ENCODE measurements at regions not wholly inside any gene's neighbourhood (a gene's known extent, or its start where the extent isn't known, plus 50 kb on each side); places are given as distances from the start of the nearest gene placed in this dataset.

- no peak overlapping the region for H3K4me3 ChIP-seq (ENCODE audit: low read depth, low read length)
- no peak for TF ChIP-seq CTCF (IDR thresholded peaks at IDR 0.05; ENCODE audit: borderline replicate concordance, insufficient read depth, low read depth, low read length)
Measured at GRCh38 chr16:60452646-60453045, 1583.6 kb downstream of the CDH8 start.

- no peak for TF ChIP-seq CTCF (IDR thresholded peaks at IDR 0.05; ENCODE audit: borderline replicate concordance, insufficient read depth, low read depth, low read length)
- H3K4me3 ChIP-seq (ENCODE audit: low read depth, low read length), result no peak overlapping the region
Measured at GRCh38 chr16:60438894-60439293, 1597.3 kb downstream of the CDH8 start.

GRCh38 chr16:60432472-60432871 lies 1603.8 kb downstream of the CDH8 start:
- H3K4me3 ChIP-seq (ENCODE audit: low read depth, low read length), result no peak overlapping the region
- no peak for TF ChIP-seq CTCF (IDR thresholded peaks at IDR 0.05; ENCODE audit: borderline replicate concordance, insufficient read depth, low read depth, low read length)

GRCh38 chr16:60419859-60420258 lies 1616.4 kb downstream of the CDH8 start:
- no peak for TF ChIP-seq CTCF (IDR thresholded peaks at IDR 0.05; ENCODE audit: borderline replicate concordance, insufficient read depth, low read depth, low read length)
- no peak overlapping the region for H3K4me3 ChIP-seq (ENCODE audit: low read depth, low read length)

GRCh38 chr16:60414613-60415012 lies 1621.6 kb downstream of the CDH8 start:
- TF ChIP-seq CTCF (IDR thresholded peaks at IDR 0.05; ENCODE audit: borderline replicate concordance, insufficient read depth, low read depth, low read length), result no peak

GRCh38 chr16:60413969-60414368 lies 1622.3 kb downstream of the CDH8 start:
- TF ChIP-seq CTCF (IDR thresholded peaks at IDR 0.05; ENCODE audit: borderline replicate concordance, insufficient read depth, low read depth, low read length), result no peak
- H3K4me3 ChIP-seq (ENCODE audit: low read depth, low read length), result no peak overlapping the region

More at GRCh38 chr16:60414613-60415012, 1621.6 kb downstream of the CDH8 start:
- H3K4me3 ChIP-seq (ENCODE audit: low read depth, low read length), result no peak overlapping the region

GRCh38 chr16:60407606-60408005 lies 1628.6 kb downstream of the CDH8 start:
- no peak for TF ChIP-seq CTCF (IDR thresholded peaks at IDR 0.05; ENCODE audit: borderline replicate concordance, insufficient read depth, low read depth, low read length)
- no peak overlapping the region for H3K4me3 ChIP-seq (ENCODE audit: low read depth, low read length)
